Tibial artery (tissue), 4 donors: ENCODE measurements at regions not wholly inside any gene's neighbourhood (a gene's known extent, or its start where the extent isn't known, plus 50 kb on each side); places are given as distances from the start of the nearest gene placed in this dataset.

ENCODE experiments used
- DNase-seq, 2 donors: peaks; one replicate each; pipeline ENCODE4 v3.0.0-alpha.2; 2019
- H3K27ac ChIP-seq, 2 donors: fragments of 200-600 bp; sonication (generic) in 1 of 2; 1 replicate in 1 of 2; 2 replicates in 1 of 2; pipeline ENCODE4 v1.5.1; 2018 to 2019; ENCODE audit warnings: mild to moderate bottlenecking in 1 of 2
- H3K27me3 ChIP-seq, 2 donors: fragments of 200-600 bp; sonication (generic) in 1 of 2; one replicate each; pipeline versions ENCODE4 v1.5.1 to v1.6.0; 2016 to 2019
- H3K36me3 ChIP-seq, 3 donors: fragments of 200-600 bp; sonication (generic) in 2 of 3; one replicate each; pipeline ENCODE4 v1.5.1; 2016 to 2019; ENCODE audit warnings: mild to moderate bottlenecking in 2 of 3
- H3K4me1 ChIP-seq, 4 donors: fragments of 200-600 bp; sonication (generic) in 2 of 4; 1 replicate in 3 of 4; 2 replicates in 1 of 4; pipeline ENCODE4 v1.5.1; 2016 to 2019
- H3K4me3 ChIP-seq, 2 donors: fragments of 200-600 bp; sonication (generic) in 1 of 2; 1 replicate in 1 of 2; 2 replicates in 1 of 2; pipeline ENCODE4 v1.5.1; 2018 to 2019; ENCODE audit warnings: mild to moderate bottlenecking in 2 of 2
- H3K9me3 ChIP-seq, 3 donors: fragments of 200-600 bp; sonication (generic) in 1 of 3; one replicate each; pipeline ENCODE4 v1.5.1; 2016 to 2019
- CTCF ChIP-seq, 2 experiments: fragments of 200-600 bp in 1 of 2; fragments of 450-650 bp in 1 of 2; IDR thresholded peaks; one replicate each; pipeline ENCODE4 v1.5.1; 2017 to 2019; ENCODE audit warnings: antibody characterized with exemption in 2 of 2, mild to moderate bottlenecking in 1 of 2, moderate library complexity in 1 of 2
- intact Hi-C: fragments of 100-400 bp; cut with DNase I; formaldehyde crosslinking; loops from one replicate; pipeline ENCODE4 v1.15.0; 2023; ENCODE audit warnings: low total_unique reads

- no peak for DNase-seq
- no peak overlapping the region for H3K4me3 ChIP-seq
Observed at GRCh38 chr2:59312967-59313940, 1072.1 kb upstream of the FANCL start.

GRCh38 chr2:59312029-59312428 is 1070.9 kb upstream of the FANCL start:
- no peak for TF ChIP-seq CTCF (IDR thresholded peaks at IDR 0.05)
- Histone ChIP-seq H3K36me3 (no peaks in the 10 kb centered on the region), H3K27ac (no peak overlapping the region), H3K4me3 (no peak overlapping the region), H3K27me3 (no peaks in the 10 kb centered on the region), H3K9me3 (no peaks in the 10 kb centered on the region), H3K4me1 (no peaks in the 10 kb centered on the region)
- intact Hi-C loops = no loop called here
- no peak for DNase-seq

More at GRCh38 chr2:59312967-59313940, 1072.1 kb upstream of the FANCL start:
- Histone ChIP-seq H3K4me1 (no peaks in the 10 kb centered on the region), H3K27me3 (no peaks in the 10 kb centered on the region), H3K27ac (no peak overlapping the region), H3K36me3 (no peaks in the 10 kb centered on the region), H3K9me3 (no peaks in the 10 kb centered on the region)
- intact Hi-C loops = no loop called here
- TF ChIP-seq CTCF (IDR thresholded peaks at IDR 0.05) = no peak

GRCh38 chr2:59308108-59308507 is 1067.0 kb upstream of the FANCL start:
- no peaks in the 10 kb centered on the region for H3K27me3 ChIP-seq
- no peak for DNase-seq
- H3K36me3 ChIP-seq = no peaks in the 10 kb centered on the region
- H3K27ac ChIP-seq = no peak overlapping the region
- intact Hi-C loops = no loop called here
- TF ChIP-seq CTCF (IDR thresholded peaks at IDR 0.05) = no peak
- no peak overlapping the region for H3K4me3 ChIP-seq
- H3K4me1 ChIP-seq = no peaks in the 10 kb centered on the region
- no peaks in the 10 kb centered on the region for H3K9me3 ChIP-seq

GRCh38 chr2:59307196-59307595 is 1066.1 kb upstream of the FANCL start:
- Histone ChIP-seq H3K27ac (no peak overlapping the region), H3K9me3 (no peaks in the 10 kb centered on the region), H3K36me3 (no peaks in the 10 kb centered on the region), H3K27me3 (no peaks in the 10 kb centered on the region), H3K4me3 (no peak overlapping the region), H3K4me1 (no peaks in the 10 kb centered on the region)
- DNase-seq = no peak
- TF ChIP-seq CTCF (IDR thresholded peaks at IDR 0.05) = no peak
- intact Hi-C loops = no loop called here

- no peak for TF ChIP-seq CTCF (IDR thresholded peaks at IDR 0.05)
- H3K36me3 ChIP-seq = no peaks in the 10 kb centered on the region
- DNase-seq = no peak
- H3K4me1 ChIP-seq = no peaks in the 10 kb centered on the region
- intact Hi-C loops = no loop called here
- no peak overlapping the region for H3K27ac ChIP-seq
- H3K27me3 ChIP-seq = no peaks in the 10 kb centered on the region
- no peak overlapping the region for H3K4me3 ChIP-seq
- H3K9me3 ChIP-seq = no peaks in the 10 kb centered on the region
Observed at GRCh38 chr2:59303272-59303671, 1062.1 kb upstream of the FANCL start.
